Renal cortical epithelial cell (primary cell): ENCODE measurements at regions not wholly inside any gene's neighbourhood (a gene's known extent, or its start where the extent isn't known, plus 50 kb on each side); places are given as distances from the start of the nearest gene placed in this dataset.
A peak's percentile ranks its signal among the peaks of the same experiment; 100 is the strongest.
"Not testable (repeated sequence)": the region's sequence is repeated elsewhere in the genome, so short reads cannot be mapped to it uniquely, and the experiment has no call there.

Experiments used
- DNase-seq: peaks from one replicate; pipeline ENCODE4 v3.0.0-alpha.2; 2011; ENCODE audit warnings: low read depth

GRCh38 chrX:55813150-55813549 lies 95.6 kb downstream of the RRAGB start:
- DNase-seq: no peak

GRCh38 chrX:55815546-55815945 lies 98.0 kb downstream of the RRAGB start:
- DNase-seq: peak; percentile 0

GRCh38 chrX:55816023-55816422 lies 98.5 kb downstream of the RRAGB start:
- DNase-seq: no peak

GRCh38 chrX:55818673-55819375 lies 101.3 kb downstream of the RRAGB start:
- no peak for DNase-seq

- DNase-seq: no peak
Observed at GRCh38 chrX:55839485-55839884, 121.9 kb downstream of the RRAGB start.

- no peak for DNase-seq
Observed at GRCh38 chrX:55841962-55842752, 124.6 kb downstream of the RRAGB start.

GRCh38 chrX:55866779-55867178 lies 149.2 kb downstream of the RRAGB start:
- DNase-seq: not testable (repeated sequence)

GRCh38 chrX:55867181-55867651 lies 149.7 kb downstream of the RRAGB start:
- peak; percentile 77 for DNase-seq

GRCh38 chrX:55867708-55868107 lies 150.2 kb downstream of the RRAGB start:
- no peak for DNase-seq

GRCh38 chrX:55874807-55875206 lies 157.3 kb downstream of the RRAGB start:
- DNase-seq: no peak

GRCh38 chrX:55883541-55883940 lies 166.0 kb downstream of the RRAGB start:
- not testable (repeated sequence) for DNase-seq

- peak; percentile 27 for DNase-seq
Observed at GRCh38 chrX:55907968-55908607, 190.5 kb downstream of the RRAGB start.

GRCh38 chrX:55908661-55909212 lies 191.2 kb downstream of the RRAGB start:
- peak; percentile 33 for DNase-seq

- DNase-seq: no peak
Observed at GRCh38 chrX:55919367-55920221, 202.0 kb downstream of the RRAGB start.

GRCh38 chrX:55924574-55924973 lies 207.0 kb downstream of the RRAGB start:
- DNase-seq: no peak

- DNase-seq: not testable (repeated sequence)
Observed at GRCh38 chrX:55928529-55928928, 211.0 kb downstream of the RRAGB start.
